ENCODE measurements at regions not wholly inside any gene's neighbourhood (a gene's known extent, or its start where the extent isn't known, plus 50 kb on each side); places are given as distances from the start of the nearest gene placed in this dataset.

DNA sequence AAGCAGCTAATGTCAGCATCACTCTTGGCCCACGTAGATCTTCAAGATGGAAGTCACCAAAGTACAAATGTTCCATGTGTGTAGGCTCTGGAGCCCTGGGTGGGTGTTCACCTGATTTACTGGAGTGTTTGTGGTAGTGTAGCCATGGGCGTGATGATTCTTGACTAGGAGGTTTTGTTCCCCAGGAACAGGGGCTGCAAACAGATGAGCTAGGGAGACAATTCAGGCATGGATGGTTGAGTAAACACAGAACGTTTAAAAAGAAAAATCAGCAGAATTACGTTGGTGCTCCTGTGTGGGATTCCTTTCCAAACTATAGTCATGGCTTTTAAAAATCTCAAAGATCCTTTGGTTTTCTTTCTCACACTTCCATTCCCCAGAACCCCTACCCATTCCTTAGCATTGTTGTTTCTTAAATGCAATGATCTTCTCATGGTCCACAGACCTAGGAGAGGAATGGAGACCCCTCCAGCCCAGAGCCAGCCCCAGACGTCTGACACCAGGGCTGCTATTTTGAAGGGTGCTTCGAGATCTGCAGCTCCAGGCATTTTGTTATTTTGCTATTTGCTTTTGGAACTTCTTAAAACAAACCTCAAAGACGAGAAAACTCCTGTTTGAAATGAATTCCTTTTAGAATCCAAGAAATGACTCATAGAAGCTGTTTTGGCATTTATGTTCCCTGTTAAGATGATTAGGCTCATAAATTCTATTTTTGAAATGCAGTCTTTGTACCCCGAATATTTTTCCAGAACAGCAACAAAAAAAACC, 115.1 kb downstream of the ETS2 start:
- H3K9me2 ChIP-seq (replicated peaks; ENCODE audit: low read length): no peaks in the 10 kb centered on the region
- peak; percentile 78 for DNase-seq
- ChIA-PET POLR2A (ENCODE audit: unreplicated experiment) (no interaction called here), CTCF (interaction anchor here (0.7 kb wide), 1 partner anchor 232 kb away, joined by 3 read pairs; no protein-coding TSS in a partner anchor)
- peak overlapping the region; percentile 71 for H3K27ac ChIP-seq (ENCODE audit: low read length)
- no peaks in the 10 kb centered on the region for H3K27me3 ChIP-seq (ENCODE audit: low read length)
- peaks cover 41% of the 10 kb centered on the region for H3K4me1 ChIP-seq (ENCODE audit: insufficient read depth, low read length)
- no peaks in the 10 kb centered on the region for H4K20me1 ChIP-seq (ENCODE audit: low read length)
- H3K9ac ChIP-seq (ENCODE audit: low read length): peak overlapping the region; percentile 3; the same call in 1 of the 2 replicates
- intact Hi-C loops (cut with micrococcal nuclease): loop anchor here (2.0 to 10.0 kb wide), 3 partner anchors 30 to 204 kb away; no protein-coding TSS in a partner anchor
- peak; percentile 45 for ATAC-seq
- H3K79me2 ChIP-seq (ENCODE audit: low read length): no peaks in the 10 kb centered on the region
- H3K36me3 ChIP-seq (ENCODE audit: low read depth, low read length): no peaks in the 10 kb centered on the region
- H3F3A ChIP-seq (ENCODE audit: low read length, unreplicated experiment): no peaks in the 10 kb centered on the region
- H3K4me3 ChIP-seq (ENCODE audit: low read length): peak overlapping the region; percentile 31; the same call in 1 of the 2 replicates
- H3K9me3 ChIP-seq (ENCODE audit: low read length): no peaks in the 10 kb centered on the region
- no TSS peak for BruUV-seq (replicated peaks)
- TF ChIP-seq, protein P1, sequence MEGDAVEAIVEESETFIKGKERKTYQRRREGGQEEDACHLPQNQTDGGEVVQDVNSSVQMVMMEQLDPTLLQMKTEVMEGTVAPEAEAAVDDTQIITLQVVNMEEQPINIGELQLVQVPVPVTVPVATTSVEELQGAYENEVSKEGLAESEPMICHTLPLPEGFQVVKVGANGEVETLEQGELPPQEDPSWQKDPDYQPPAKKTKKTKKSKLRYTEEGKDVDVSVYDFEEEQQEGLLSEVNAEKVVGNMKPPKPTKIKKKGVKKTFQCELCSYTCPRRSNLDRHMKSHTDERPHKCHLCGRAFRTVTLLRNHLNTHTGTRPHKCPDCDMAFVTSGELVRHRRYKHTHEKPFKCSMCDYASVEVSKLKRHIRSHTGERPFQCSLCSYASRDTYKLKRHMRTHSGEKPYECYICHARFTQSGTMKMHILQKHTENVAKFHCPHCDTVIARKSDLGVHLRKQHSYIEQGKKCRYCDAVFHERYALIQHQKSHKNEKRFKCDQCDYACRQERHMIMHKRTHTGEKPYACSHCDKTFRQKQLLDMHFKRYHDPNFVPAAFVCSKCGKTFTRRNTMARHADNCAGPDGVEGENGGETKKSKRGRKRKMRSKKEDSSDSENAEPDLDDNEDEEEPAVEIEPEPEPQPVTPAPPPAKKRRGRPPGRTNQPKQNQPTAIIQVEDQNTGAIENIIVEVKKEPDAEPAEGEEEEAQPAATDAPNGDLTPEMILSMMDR (conservative IDR thresholded peaks at IDR 0.05; ENCODE audit: low read depth, low read length): no peak
- TF ChIP-seq EZH2phosphoT487 (IDR thresholded peaks at IDR 0.05; ENCODE audit: borderline replicate concordance, low read length): no peak
- no peak for TF ChIP-seq EZH2 (IDR thresholded peaks at IDR 0.05; ENCODE audit: low read length, unreplicated experiment)
- H2AFZ ChIP-seq (ENCODE audit: low read length): peak overlapping the region; percentile 39; the same call in 1 of the 2 replicates
- peak overlapping the region; percentile 76 for H3K4me2 ChIP-seq (ENCODE audit: low read length)

DNA sequence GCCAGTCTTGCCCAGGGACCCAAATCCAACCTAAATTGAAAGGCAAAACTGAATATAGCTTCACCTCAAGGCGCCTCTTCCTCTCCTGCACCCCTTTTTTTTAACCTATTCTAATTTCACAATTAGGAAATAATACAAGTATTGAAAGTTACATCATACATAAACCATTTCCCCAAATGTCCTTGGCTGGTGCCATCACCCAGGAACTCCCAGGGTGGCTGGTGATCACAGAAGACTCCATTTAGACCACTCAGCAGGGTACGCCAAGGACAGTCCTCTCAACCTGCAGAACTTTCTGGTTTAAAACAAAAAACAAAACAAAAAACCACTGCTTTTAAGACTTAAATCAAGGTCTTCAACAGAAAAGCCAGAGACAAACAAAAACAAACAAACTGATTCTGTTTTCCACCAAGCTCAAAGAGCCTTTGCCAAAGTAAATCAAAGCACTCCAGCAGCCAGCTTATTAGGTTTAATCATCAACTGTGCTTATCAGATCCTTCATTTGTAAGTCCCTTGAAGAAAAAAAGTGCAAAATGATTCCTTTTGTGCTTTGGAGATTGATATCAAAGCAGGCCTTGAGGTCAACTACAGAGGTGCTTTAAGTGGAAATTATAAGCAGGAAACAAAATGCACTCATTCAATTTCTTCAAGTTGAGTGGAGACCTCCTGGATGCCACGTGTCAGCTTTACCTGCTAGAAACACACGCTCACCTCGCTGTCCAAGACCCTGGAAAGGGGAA, 113.0 kb downstream of the ETS2 start:
- Histone ChIP-seq H3K79me2 (ENCODE audit: low read length) (no peaks in the 10 kb centered on the region), H3F3A (ENCODE audit: low read length, unreplicated experiment) (no peaks in the 10 kb centered on the region), H3K36me3 (ENCODE audit: low read depth, low read length) (no peaks in the 10 kb centered on the region), H3K27ac (ENCODE audit: low read length) (no peak overlapping the region), H3K4me2 (ENCODE audit: low read length) (no peak overlapping the region), H3K9ac (ENCODE audit: low read length) (no peak overlapping the region), H3K9me3 (ENCODE audit: low read length) (no peaks in the 10 kb centered on the region), H2AFZ (ENCODE audit: low read length) (no peak overlapping the region), H3K4me3 (ENCODE audit: low read length) (no peak overlapping the region), H3K4me1 (ENCODE audit: insufficient read depth, low read length) (peaks cover 34% of the 10 kb centered on the region), H3K27me3 (ENCODE audit: low read length) (no peaks in the 10 kb centered on the region), H4K20me1 (ENCODE audit: low read length) (no peaks in the 10 kb centered on the region), H3K9me2 (replicated peaks; ENCODE audit: low read length) (no peaks in the 10 kb centered on the region)
- POLR2A ChIA-PET (ENCODE audit: unreplicated experiment): no interaction called here
- CTCF ChIA-PET: no interaction called here
- TF ChIP-seq EZH2phosphoT487 (IDR thresholded peaks at IDR 0.05; ENCODE audit: borderline replicate concordance, low read length): no peak
- TF ChIP-seq, protein P1 (conservative IDR thresholded peaks at IDR 0.05; ENCODE audit: low read depth, low read length): no peak
- no peak for DNase-seq
- ATAC-seq: no peak
- BruUV-seq (replicated peaks): no TSS peak
- intact Hi-C loops (cut with micrococcal nuclease): no loop called here
